Endothelial cell (in vitro differentiated cells): ENCODE measurements at regions not wholly inside any gene's neighbourhood (a gene's known extent, or its start where the extent isn't known, plus 50 kb on each side); places are given as distances from the start of the nearest gene placed in this dataset.
A peak's percentile ranks its signal among the peaks of the same experiment; 100 is the strongest.

Source experiments
- DNase-seq: peaks from one replicate; pipeline ENCODE4 v3.0.0; 2021; ENCODE audit warnings: low spot score
- H3K27ac Mint-ChIP-seq: one replicate; pipeline ENCODE4 v1.8.0; 2021; ENCODE audit warnings: mixed read lengths, inconsistent platforms; ENCODE audit not compliant: unreplicated experiment
- H3K27me3 Mint-ChIP-seq: one replicate; pipeline ENCODE4 v1.8.0; 2021; ENCODE audit warnings: mild to moderate bottlenecking, moderate library complexity, mixed read lengths, inconsistent platforms; ENCODE audit not compliant: unreplicated experiment
- H3K36me3 Mint-ChIP-seq: one replicate; pipeline ENCODE4 v1.8.0; 2021; ENCODE audit warnings: mild to moderate bottlenecking, low read depth, mixed read lengths, inconsistent platforms; ENCODE audit not compliant: unreplicated experiment
- H3K4me1 Mint-ChIP-seq: one replicate; pipeline ENCODE4 v1.8.0; 2021; ENCODE audit warnings: mild to moderate bottlenecking, mixed read lengths, inconsistent platforms; ENCODE audit not compliant: unreplicated experiment
- H3K4me3 Mint-ChIP-seq: one replicate; pipeline ENCODE4 v1.8.0; 2021; ENCODE audit warnings: mild to moderate bottlenecking, mixed read lengths, inconsistent platforms; ENCODE audit not compliant: unreplicated experiment
- H3K9me3 Mint-ChIP-seq: one replicate; pipeline ENCODE4 v1.8.0; 2021; ENCODE audit warnings: mixed read lengths, inconsistent platforms; ENCODE audit not compliant: unreplicated experiment
- CTCF ChIP-seq: fragments of 200-600 bp; sonication (generic); IDR thresholded peaks from one replicate; pipeline ENCODE4 v1.5.0; 2021; ENCODE audit warnings: antibody characterized with exemption; ENCODE audit not compliant: unreplicated experiment

GRCh38 chr11:103680826-103681225 lies 355.6 kb upstream of the DDI1 start:
- Mint-ChIP-seq H3K27me3 (no peaks in the 10 kb centered on the region), H3K36me3 (no peaks in the 10 kb centered on the region), H3K9me3 (no peaks in the 10 kb centered on the region), H3K4me1 (peaks cover 8% of the 10 kb centered on the region), H3K27ac (no peak overlapping the region), H3K4me3 (no peak overlapping the region)
- DNase-seq: no peak
- TF ChIP-seq CTCF: no peak

GRCh38 chr11:103681855-103682254 lies 354.6 kb upstream of the DDI1 start:
- Mint-ChIP-seq H3K36me3 (no peaks in the 10 kb centered on the region), H3K4me1 (peaks cover 8% of the 10 kb centered on the region), H3K4me3 (no peak overlapping the region), H3K9me3 (no peaks in the 10 kb centered on the region), H3K27me3 (no peaks in the 10 kb centered on the region), H3K27ac (no peak overlapping the region)
- no peak for TF ChIP-seq CTCF
- DNase-seq: no peak

- TF ChIP-seq CTCF: peak; percentile 94
- no peaks in the 10 kb centered on the region for H3K27me3 Mint-ChIP-seq
- DNase-seq: peak; percentile 68
- no peaks in the 10 kb centered on the region for H3K36me3 Mint-ChIP-seq
- no peak overlapping the region for H3K27ac Mint-ChIP-seq
- peaks cover 8% of the 10 kb centered on the region for H3K4me1 Mint-ChIP-seq
- H3K9me3 Mint-ChIP-seq: no peaks in the 10 kb centered on the region
- no peak overlapping the region for H3K4me3 Mint-ChIP-seq
These were observed 353.9 kb upstream of the DDI1 start for GRCh38 chr11:103682318-103683184.

- DNase-seq: no peak
- no peaks in the 10 kb centered on the region for H3K9me3 Mint-ChIP-seq
- peaks cover 8% of the 10 kb centered on the region for H3K4me1 Mint-ChIP-seq
- H3K27ac Mint-ChIP-seq: no peak overlapping the region
- no peak for TF ChIP-seq CTCF
- H3K4me3 Mint-ChIP-seq: no peak overlapping the region
- H3K27me3 Mint-ChIP-seq: no peaks in the 10 kb centered on the region
- no peaks in the 10 kb centered on the region for H3K36me3 Mint-ChIP-seq
These were observed 352.9 kb upstream of the DDI1 start for GRCh38 chr11:103683576-103683975.

GRCh38 chr11:103688924-103689323 lies 347.5 kb upstream of the DDI1 start:
- H3K4me3 Mint-ChIP-seq: no peak overlapping the region
- no peaks in the 10 kb centered on the region for H3K36me3 Mint-ChIP-seq
- TF ChIP-seq CTCF: no peak

More at GRCh38 chr11:103688924-103689323, 347.5 kb upstream of the DDI1 start:
- Mint-ChIP-seq H3K4me1 (no peaks in the 10 kb centered on the region), H3K27ac (no peak overlapping the region), H3K9me3 (no peaks in the 10 kb centered on the region), H3K27me3 (no peaks in the 10 kb centered on the region)
- DNase-seq: no peak
